H1 (cell line): ENCODE measurements at regions not wholly inside any gene's neighbourhood (a gene's known extent, or its start where the extent isn't known, plus 50 kb on each side); places are given as distances from the start of the nearest gene placed in this dataset.

Experiments used
- CTCF ChIA-PET: fragments of 300-600 bp; sonication (Branson Sonifier 250); formaldehyde crosslinking; loops from one replicate; lab custom pipeline; 2021; ENCODE audit not compliant: partially characterized antibody; lab: Charles Lee
- POLR2A ChIA-PET: fragments of 300-600 bp; sonication (Branson Sonifier 250); formaldehyde crosslinking; loops from one replicate; lab custom pipeline; 2021; ENCODE audit warnings: inconsistent platforms; ENCODE audit not compliant: partially characterized antibody; lab: Charles Lee
- DNase-seq, 2 experiments: peaks; one replicate each; pipeline versions ENCODE4 v3.0.0 to v3.0.0-alpha.2; 2010 to 2022; ENCODE audit warnings: low spot score in 2 of 2, low read depth in 1 of 2, mixed read lengths in 1 of 2
- FAIRE-seq: peaks from 2 replicates; lab custom pipeline; 2011; peaks lifted over from hg19 to GRCh38; lab: Jason Lieb, UNC
- H2AFZ ChIP-seq: 2 replicates; pipeline ENCODE4 v1.8.1; 2012; ENCODE audit warnings: low read length, inconsistent platforms
- H2AK5ac ChIP-seq: 2 replicates; pipeline ENCODE4 v1.6.1; 2013; ENCODE audit warnings: low read depth, low read length
- H2BK120ac ChIP-seq: replicated peaks from 2 replicates; pipeline ENCODE3; 2013; ENCODE audit warnings: low read depth, low read length, inconsistent platforms
- H2BK12ac ChIP-seq: 2 replicates; pipeline ENCODE4 v1.6.1; 2013; ENCODE audit warnings: low read depth, low read length
- H2BK15ac ChIP-seq: 2 replicates; pipeline ENCODE4 v1.6.1; 2013; ENCODE audit warnings: low read length
- H2BK20ac ChIP-seq: 2 replicates; pipeline ENCODE4 v1.6.1; 2013; ENCODE audit warnings: low read length
- H2BK5ac ChIP-seq: 2 replicates; pipeline ENCODE4 v1.6.1; 2013; ENCODE audit warnings: low read depth, low read length
- H3K14ac ChIP-seq: 2 replicates; pipeline ENCODE4 v1.6.1; 2013; ENCODE audit warnings: inconsistent platforms; ENCODE audit not compliant: insufficient read length
- H3K18ac ChIP-seq: 2 replicates; pipeline ENCODE4 v1.6.1; 2013; ENCODE audit warnings: low read length; ENCODE audit errors: extremely low read depth
- H3K23ac ChIP-seq: 2 replicates; pipeline ENCODE4 v1.6.1; 2013; ENCODE audit warnings: inconsistent platforms; ENCODE audit not compliant: insufficient read length
- H3K23me2 ChIP-seq: 2 replicates; pipeline ENCODE4 v1.6.1; 2013; ENCODE audit warnings: low read depth, low read length
- H3K27ac ChIP-seq: 2 replicates; pipeline ENCODE4 v1.6.1; 2011; ENCODE audit warnings: low read depth, low read length, inconsistent platforms
- H3K27me3 ChIP-seq, 4 experiments: replicated peaks in 1 of 4; 1 replicate in 1 of 4; 2 replicates in 3 of 4; pipeline versions ENCODE4 v1.6.1 to v1.8.1; 2011 to 2013; ENCODE audit warnings: low read length in 3 of 4, mild to moderate bottlenecking in 3 of 4, inconsistent platforms in 2 of 4, mixed read lengths in 2 of 4, moderate library complexity in 1 of 4; ENCODE audit not compliant: control insufficient read depth in 3 of 4, insufficient read depth in 3 of 4; ENCODE audit errors: extremely low read depth in 1 of 4
- H3K36me3 ChIP-seq, 4 experiments: 2 replicates each; pipeline versions ENCODE4 v1.6.1 to v1.8.1; 2011 to 2013; ENCODE audit warnings: mild to moderate bottlenecking in 4 of 4, low read length in 3 of 4, moderate library complexity in 2 of 4, control low read depth in 1 of 4, inconsistent platforms in 1 of 4; ENCODE audit not compliant: insufficient read depth in 4 of 4, control insufficient read depth in 2 of 4
- H3K4ac ChIP-seq: replicated peaks from 2 replicates; pipeline ENCODE3; 2013; ENCODE audit warnings: low read length, low read depth, mixed read lengths, inconsistent platforms; ENCODE audit not compliant: insufficient read length
- H3K4me1 ChIP-seq, 4 experiments: replicated peaks in 1 of 4; 1 replicate in 1 of 4; 2 replicates in 3 of 4; pipeline versions ENCODE4 v1.6.1 to v1.8.1; 2011 to 2013; ENCODE audit warnings: low read length in 3 of 4, inconsistent platforms in 2 of 4, mixed read lengths in 1 of 4; ENCODE audit not compliant: insufficient read depth in 4 of 4, control insufficient read depth in 3 of 4
- H3K4me2 ChIP-seq, 2 experiments: 2 replicates each; pipeline versions ENCODE4 v1.6.1 to v1.8.1; 2011 to 2013; ENCODE audit warnings: low read depth in 2 of 2, low read length in 2 of 2, control low read depth in 1 of 2, inconsistent platforms in 1 of 2, mild to moderate bottlenecking in 1 of 2; ENCODE audit not compliant: insufficient read depth in 1 of 2
- H3K4me3 ChIP-seq, 4 experiments: fragments of 200-600, 300-600 bp in 1 of 4; sonication (generic), shearing (Covaris generic), sonication (Bioruptor Twin) in 1 of 4; 2 replicates each; pipeline versions ENCODE4 v1.5.1 to v1.8.1; 2011 to 2016; ENCODE audit warnings: low read length in 4 of 4, low read depth in 3 of 4, control low read depth in 2 of 4, inconsistent platforms in 2 of 4, mild to moderate bottlenecking in 2 of 4, mixed read lengths in 1 of 4, moderate library complexity in 1 of 4; ENCODE audit not compliant: insufficient read depth in 2 of 4; ENCODE audit errors: extremely low read depth in 1 of 4
- H3K56ac ChIP-seq: replicated peaks from 2 replicates; pipeline ENCODE3; 2013; ENCODE audit warnings: low read depth, mild to moderate bottlenecking, mixed read lengths, low read length, inconsistent platforms; ENCODE audit not compliant: insufficient read length
- H3K79me1 ChIP-seq: 2 replicates; pipeline ENCODE4 v1.6.1; 2013; ENCODE audit warnings: low read depth, low read length, control low read depth
- H3K79me2 ChIP-seq, 2 experiments: 2 replicates each; pipeline versions ENCODE4 v1.6.1 to v1.8.1; 2012 to 2013; ENCODE audit warnings: low read length in 2 of 2, mild to moderate bottlenecking in 2 of 2, inconsistent platforms in 1 of 2; ENCODE audit not compliant: insufficient read depth in 2 of 2, control insufficient read depth in 1 of 2
- H3K9ac ChIP-seq, 4 experiments: replicated peaks in 1 of 4; 1 replicate in 1 of 4; 2 replicates in 3 of 4; pipeline versions ENCODE4 v1.6.1 to v1.8.1; 2011 to 2013; ENCODE audit warnings: low read depth in 3 of 4, low read length in 3 of 4, control low read depth in 2 of 4, mild to moderate bottlenecking in 2 of 4, moderate library complexity in 2 of 4, inconsistent platforms in 1 of 4; ENCODE audit errors: extremely low read depth in 1 of 4
- H3K9me3 ChIP-seq, 2 experiments: 2 replicates each; pipeline versions ENCODE4 v1.6.1 to v1.8.1; 2012 to 2013; ENCODE audit warnings: mild to moderate bottlenecking in 2 of 2, moderate library complexity in 2 of 2, control low read depth in 1 of 2, inconsistent platforms in 1 of 2, low read depth in 1 of 2, low read length in 1 of 2, mixed read lengths in 1 of 2; ENCODE audit not compliant: insufficient read depth in 2 of 2
- H4K20me1 ChIP-seq, 2 experiments: replicated peaks in 1 of 2; 2 replicates each; pipeline versions ENCODE3 to v1.8.1; 2011 to 2013; ENCODE audit warnings: inconsistent platforms in 2 of 2, low read length in 2 of 2, mild to moderate bottlenecking in 1 of 2; ENCODE audit not compliant: insufficient read depth in 2 of 2, control insufficient read depth in 1 of 2
- H4K5ac ChIP-seq: 2 replicates; pipeline ENCODE4 v1.6.1; 2013; ENCODE audit warnings: low read length, low read depth, mixed read lengths, inconsistent platforms; ENCODE audit not compliant: insufficient read length
- H4K8ac ChIP-seq: 2 replicates; pipeline ENCODE4 v1.8.0; 2013; ENCODE audit warnings: mild to moderate bottlenecking, moderate library complexity, low read length, inconsistent platforms; ENCODE audit not compliant: insufficient read depth; ENCODE audit errors: extremely low read depth
- H4K91ac ChIP-seq: replicated peaks from 2 replicates; pipeline ENCODE3; 2013; ENCODE audit warnings: low read length, mixed read lengths, inconsistent platforms; ENCODE audit not compliant: insufficient read length
- GTF2F1 ChIP-seq: IDR thresholded peaks from 2 replicates; pipeline ENCODE4 v1.6.1; 2012; ENCODE audit warnings: low read depth, low read length, improper control_type of control experiment, borderline replicate concordance
- KDM5A ChIP-seq: fragments of 200-600 bp; IDR thresholded peaks from 2 replicates; pipeline ENCODE4 v1.7.1; 2012; ENCODE audit warnings: mild to moderate bottlenecking, low read length, inconsistent platforms, mixed read lengths
- PHF8 ChIP-seq: fragments of 200-600 bp; sonication (generic); conservative IDR thresholded peaks from 2 replicates; pipeline ENCODE4 v1.7.1; 2012; ENCODE audit warnings: low read depth, mild to moderate bottlenecking, inconsistent platforms, low read length, moderate library complexity
- POLR2A ChIP-seq, 2 experiments: IDR thresholded peaks; 1 replicate in 1 of 2; 2 replicates in 1 of 2; pipeline ENCODE4 v1.6.1; 2011; ENCODE audit warnings: low read depth in 2 of 2, low read length in 2 of 2, mild to moderate bottlenecking in 2 of 2; ENCODE audit errors: control extremely low read depth in 1 of 2
- RXRA ChIP-seq: IDR thresholded peaks from 2 replicates; pipeline ENCODE4 v1.6.1; 2011; ENCODE audit warnings: low read depth, mild to moderate bottlenecking, low read length, moderate library complexity; ENCODE audit not compliant: insufficient read depth
- SIN3A ChIP-seq, 2 experiments: IDR thresholded peaks in 1 of 2; conservative IDR thresholded peaks in 1 of 2; 2 replicates each; pipeline ENCODE4 v1.6.1; 2011 to 2012; ENCODE audit warnings: low read length in 2 of 2, improper control_type of control experiment in 1 of 2, low read depth in 1 of 2, mild to moderate bottlenecking in 1 of 2
- TAF7 ChIP-seq: optimal IDR thresholded peaks from 2 replicates; pipeline ENCODE3; 2011; ENCODE audit warnings: low read depth, mild to moderate bottlenecking, inconsistent platforms, low read length, moderate library complexity, borderline replicate concordance
- USF2 ChIP-seq: IDR thresholded peaks from 2 replicates; pipeline ENCODE4 v1.6.1; 2011; ENCODE audit warnings: low read length, improper control_type of control experiment
- WGBS, 2 experiments: shearing (Covaris generic) in 1 of 2; methylation state at CpG; one replicate each; pipeline versions ENCODE4 v1.1.6 to v1.1.7; 2013 to 2015; ENCODE audit warnings: low lambda C conversion rate in 2 of 2, mixed read lengths in 2 of 2, inconsistent platforms in 1 of 2, low coverage in 1 of 2, missing lambda C conversion rate in 1 of 2; ENCODE audit not compliant: insufficient replicate concordance in 2 of 2, insufficient coverage in 1 of 2, insufficient read length in 1 of 2; ENCODE audit errors: extremely low coverage in 1 of 2, missing lambda C conversion rate in 1 of 2; 5-methylcytosine and 5-hydroxymethylcytosine counted together
- TF ChIP-seq, protein P1 (sequence below), 3 experiments: IDR thresholded peaks; 1 replicate in 2 of 3; 2 replicates in 1 of 3; pipeline versions ENCODE4 v1.5.1 to v1.6.1; 2011; ENCODE audit warnings: low read length in 3 of 3, mild to moderate bottlenecking in 3 of 3, inconsistent platforms in 2 of 3, low read depth in 1 of 3, moderate library complexity in 1 of 3; ENCODE audit not compliant: insufficient read depth in 1 of 3; ENCODE audit errors: control extremely low read depth in 1 of 3
- TF ChIP-seq, protein P2 (sequence below): IDR thresholded peaks from 2 replicates; pipeline ENCODE4 v1.6.1; 2011; ENCODE audit warnings: low read depth, mild to moderate bottlenecking, low read length; ENCODE audit not compliant: insufficient read depth

DNA sequence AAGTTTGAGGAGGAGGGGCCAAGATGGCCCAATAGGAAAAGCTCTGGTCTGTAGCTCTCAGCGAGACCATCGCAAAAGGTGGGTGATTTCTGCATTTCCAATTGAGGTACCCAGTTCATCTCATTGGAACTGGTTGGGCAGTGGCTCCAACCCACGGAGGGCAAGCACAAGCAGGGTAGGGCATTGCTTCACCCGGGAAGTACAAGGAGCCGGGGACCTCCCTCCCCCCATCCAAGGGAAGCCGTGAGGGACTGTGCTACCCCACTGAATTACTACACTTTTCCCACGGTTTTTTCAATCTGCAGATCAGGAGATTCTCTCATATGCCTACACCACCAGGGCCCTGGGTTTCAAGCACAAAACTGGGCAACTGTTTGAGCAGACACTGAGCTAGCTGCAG is 58.0 kb upstream of the EFCAB3 start:
- no peak overlapping the region for H2BK15ac ChIP-seq
- H3K4me3 ChIP-seq = no peak overlapping the region
- no peak overlapping the region for H3K14ac ChIP-seq
- H3K27me3 ChIP-seq = no peaks in the 10 kb centered on the region
- WGBS, 2 experiments = 88% methylated on average over 7 of the region's 7 CpGs; no CpG with 5 or more reads in 1 of the 2 experiments
- H3K9me3 ChIP-seq = no peaks in the 10 kb centered on the region
- H3K23ac ChIP-seq = no peak overlapping the region
- no peak overlapping the region for H3K4ac ChIP-seq
- FAIRE-seq = no peak
- no peak for DNase-seq
- H2BK12ac ChIP-seq = no peak overlapping the region
- H2AK5ac ChIP-seq = no peak overlapping the region
- no peak overlapping the region for H3K9ac ChIP-seq
- no peak overlapping the region for H3K4me2 ChIP-seq
- no peak overlapping the region for H2BK120ac ChIP-seq
- no peak overlapping the region for H4K8ac ChIP-seq
- H3K79me1 ChIP-seq = no peaks in the 10 kb centered on the region
- CTCF ChIA-PET = interaction anchor here (0.6 kb wide), 1 partner anchor 369 kb away, joined by 4 read pairs; no protein-coding TSS in a partner anchor
- H3K27ac ChIP-seq = no peak overlapping the region
- no peaks in the 10 kb centered on the region for H3K79me2 ChIP-seq
- no peak overlapping the region for H3K18ac ChIP-seq
- H2BK5ac ChIP-seq = no peak overlapping the region
- H4K5ac ChIP-seq = no peak overlapping the region
- no peak overlapping the region for H3K56ac ChIP-seq
- H3K23me2 ChIP-seq = no peaks in the 10 kb centered on the region
- no peak overlapping the region for H4K91ac ChIP-seq
- POLR2A ChIA-PET = no interaction called here
- no peaks in the 10 kb centered on the region for H4K20me1 ChIP-seq
- H3K36me3 ChIP-seq = no peaks in the 10 kb centered on the region
- no peak overlapping the region for H2AFZ ChIP-seq
- no peaks in the 10 kb centered on the region for H3K4me1 ChIP-seq
- no peak overlapping the region for H2BK20ac ChIP-seq
- TF ChIP-seq GTF2F1 = no peak
- TF ChIP-seq, protein P1, sequence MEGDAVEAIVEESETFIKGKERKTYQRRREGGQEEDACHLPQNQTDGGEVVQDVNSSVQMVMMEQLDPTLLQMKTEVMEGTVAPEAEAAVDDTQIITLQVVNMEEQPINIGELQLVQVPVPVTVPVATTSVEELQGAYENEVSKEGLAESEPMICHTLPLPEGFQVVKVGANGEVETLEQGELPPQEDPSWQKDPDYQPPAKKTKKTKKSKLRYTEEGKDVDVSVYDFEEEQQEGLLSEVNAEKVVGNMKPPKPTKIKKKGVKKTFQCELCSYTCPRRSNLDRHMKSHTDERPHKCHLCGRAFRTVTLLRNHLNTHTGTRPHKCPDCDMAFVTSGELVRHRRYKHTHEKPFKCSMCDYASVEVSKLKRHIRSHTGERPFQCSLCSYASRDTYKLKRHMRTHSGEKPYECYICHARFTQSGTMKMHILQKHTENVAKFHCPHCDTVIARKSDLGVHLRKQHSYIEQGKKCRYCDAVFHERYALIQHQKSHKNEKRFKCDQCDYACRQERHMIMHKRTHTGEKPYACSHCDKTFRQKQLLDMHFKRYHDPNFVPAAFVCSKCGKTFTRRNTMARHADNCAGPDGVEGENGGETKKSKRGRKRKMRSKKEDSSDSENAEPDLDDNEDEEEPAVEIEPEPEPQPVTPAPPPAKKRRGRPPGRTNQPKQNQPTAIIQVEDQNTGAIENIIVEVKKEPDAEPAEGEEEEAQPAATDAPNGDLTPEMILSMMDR (IDR thresholded peaks at IDR 0.05; ENCODE audit: control extremely low read depth in 1 of 3, insufficient read depth in 1 of 3, low read depth in 1 of 3, low read length in 3 of 3) = no peak
- no peak for TF ChIP-seq USF2
- TF ChIP-seq, protein P2, sequence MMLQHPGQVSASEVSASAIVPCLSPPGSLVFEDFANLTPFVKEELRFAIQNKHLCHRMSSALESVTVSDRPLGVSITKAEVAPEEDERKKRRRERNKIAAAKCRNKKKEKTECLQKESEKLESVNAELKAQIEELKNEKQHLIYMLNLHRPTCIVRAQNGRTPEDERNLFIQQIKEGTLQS = no peak
- no peak for TF ChIP-seq TAF7
- TF ChIP-seq PHF8 = no peak
- no peak for TF ChIP-seq POLR2A (IDR thresholded peaks at IDR 0.05; ENCODE audit: control extremely low read depth in 1 of 2, low read depth in 2 of 2, low read length in 2 of 2)
- TF ChIP-seq KDM5A = no peak
- no peak for TF ChIP-seq SIN3A (conservative IDR thresholded peaks at IDR 0.05 in 1 of 2, IDR thresholded peaks at IDR 0.05 in 1 of 2; ENCODE audit: low read depth in 1 of 2, low read length in 2 of 2)
- no peak for TF ChIP-seq RXRA
